ENCODE measurements at regions not wholly inside any gene's neighbourhood (a gene's known extent, or its start where the extent isn't known, plus 50 kb on each side); places are given as distances from the start of the nearest gene placed in this dataset.

DNA sequence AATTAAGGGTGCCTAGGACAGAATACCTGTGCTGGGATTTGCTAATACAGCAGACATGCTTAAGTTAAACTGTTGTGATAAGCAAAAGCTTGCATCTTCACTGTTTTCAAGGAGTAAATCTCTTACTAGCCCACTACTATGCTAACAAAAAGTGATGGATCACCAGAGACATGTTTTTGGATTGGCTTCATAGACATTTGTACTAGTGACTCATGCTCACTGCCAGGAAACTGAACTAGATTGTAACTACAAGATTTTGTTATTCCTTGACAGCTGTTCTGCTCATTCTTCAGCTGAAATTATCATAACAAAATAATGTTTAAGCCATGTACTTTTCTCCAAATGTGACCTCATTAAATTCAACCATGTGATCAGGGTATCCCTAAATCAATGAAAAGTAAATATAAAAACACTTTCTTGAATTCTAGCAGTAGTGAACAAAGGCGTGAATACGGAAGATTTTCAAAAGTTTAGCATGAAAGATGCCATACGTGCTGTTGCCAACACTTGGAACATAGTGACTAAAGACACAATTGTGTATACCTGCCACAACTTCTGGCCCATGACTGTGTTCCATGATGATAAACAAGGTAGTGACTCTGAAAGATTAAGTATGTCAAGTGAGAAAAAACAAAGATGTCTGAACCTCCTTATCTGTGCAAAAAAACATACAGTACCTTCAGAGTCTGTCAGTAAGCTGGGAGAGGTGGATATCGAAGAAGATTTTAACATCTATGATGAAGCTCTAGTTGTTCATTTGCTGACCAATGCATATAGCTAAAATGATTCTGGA lies 154.0 kb downstream of the BTC start:
- TF ChIP-seq, protein P1, sequence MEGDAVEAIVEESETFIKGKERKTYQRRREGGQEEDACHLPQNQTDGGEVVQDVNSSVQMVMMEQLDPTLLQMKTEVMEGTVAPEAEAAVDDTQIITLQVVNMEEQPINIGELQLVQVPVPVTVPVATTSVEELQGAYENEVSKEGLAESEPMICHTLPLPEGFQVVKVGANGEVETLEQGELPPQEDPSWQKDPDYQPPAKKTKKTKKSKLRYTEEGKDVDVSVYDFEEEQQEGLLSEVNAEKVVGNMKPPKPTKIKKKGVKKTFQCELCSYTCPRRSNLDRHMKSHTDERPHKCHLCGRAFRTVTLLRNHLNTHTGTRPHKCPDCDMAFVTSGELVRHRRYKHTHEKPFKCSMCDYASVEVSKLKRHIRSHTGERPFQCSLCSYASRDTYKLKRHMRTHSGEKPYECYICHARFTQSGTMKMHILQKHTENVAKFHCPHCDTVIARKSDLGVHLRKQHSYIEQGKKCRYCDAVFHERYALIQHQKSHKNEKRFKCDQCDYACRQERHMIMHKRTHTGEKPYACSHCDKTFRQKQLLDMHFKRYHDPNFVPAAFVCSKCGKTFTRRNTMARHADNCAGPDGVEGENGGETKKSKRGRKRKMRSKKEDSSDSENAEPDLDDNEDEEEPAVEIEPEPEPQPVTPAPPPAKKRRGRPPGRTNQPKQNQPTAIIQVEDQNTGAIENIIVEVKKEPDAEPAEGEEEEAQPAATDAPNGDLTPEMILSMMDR (IDR thresholded peaks at IDR 0.05; ENCODE audit: low read length), result no peak
- no peak for TF ChIP-seq EZH2 (IDR thresholded peaks at IDR 0.05; ENCODE audit: borderline replicate concordance, low read length)
